ENCODE measurements at regions not wholly inside any gene's neighbourhood (a gene's known extent, or its start where the extent isn't known, plus 50 kb on each side); places are given as distances from the start of the nearest gene placed in this dataset.

GRCh38 chr7:115802415-115802814, 228.1 kb downstream of the TFEC start:
- TF ChIP-seq POLR2AphosphoS5 (IDR thresholded peaks at IDR 0.05; ENCODE audit: low read depth) (no peak), CTCF (IDR thresholded peaks at IDR 0.05; ENCODE audit: insufficient read depth, low read length) (no peak), GABPA (IDR thresholded peaks at IDR 0.05; ENCODE audit: low read depth) (no peak), REST (IDR thresholded peaks at IDR 0.05; ENCODE audit: insufficient replicate concordance, low read depth) (no peak), SPI1 (IDR thresholded peaks at IDR 0.05; ENCODE audit: borderline replicate concordance, low read depth) (no peak)

Data from HL-60 (cell line).